AG04449 (cell line): ENCODE measurements at regions not wholly inside any gene's neighbourhood (a gene's known extent, or its start where the extent isn't known, plus 50 kb on each side); places are given as distances from the start of the nearest gene placed in this dataset.
"Not testable (repeated sequence)": the region's sequence is repeated elsewhere in the genome, so short reads cannot be mapped to it uniquely, and the experiment has no call there.

Experiments used
- CTCF ChIA-PET: fragments of 350-600 bp; formaldehyde crosslinking; extraction: SDS; loops from one replicate; lab custom pipeline; 2021; ENCODE audit warnings: antibody characterized with exemption; lab: Yijun Ruan, JAX
- POLR2A ChIA-PET: fragments of 400-600, 350-600 bp; formaldehyde crosslinking; extraction: SDS; loops from one replicate; lab custom pipeline; 2020; ENCODE audit warnings: antibody characterized with exemption, inconsistent platforms; lab: Yijun Ruan, JAX
- DNase-seq: peaks from one replicate; pipeline ENCODE4 v3.0.0-alpha.2; 2010; ENCODE audit warnings: low read depth, low spot score
- H3K4me3 ChIP-seq: 2 replicates; pipeline ENCODE4 v1.5.1; 2011; ENCODE audit warnings: low read depth, mild to moderate bottlenecking, control low read depth, low read length
- TF ChIP-seq, protein P1 (sequence below): IDR thresholded peaks from one replicate; pipeline ENCODE4 v1.5.1; 2011; ENCODE audit warnings: mild to moderate bottlenecking, moderate library complexity, low read length, control low read depth, inconsistent platforms; ENCODE audit not compliant: insufficient read depth; ENCODE audit errors: missing control alignments

DNA sequence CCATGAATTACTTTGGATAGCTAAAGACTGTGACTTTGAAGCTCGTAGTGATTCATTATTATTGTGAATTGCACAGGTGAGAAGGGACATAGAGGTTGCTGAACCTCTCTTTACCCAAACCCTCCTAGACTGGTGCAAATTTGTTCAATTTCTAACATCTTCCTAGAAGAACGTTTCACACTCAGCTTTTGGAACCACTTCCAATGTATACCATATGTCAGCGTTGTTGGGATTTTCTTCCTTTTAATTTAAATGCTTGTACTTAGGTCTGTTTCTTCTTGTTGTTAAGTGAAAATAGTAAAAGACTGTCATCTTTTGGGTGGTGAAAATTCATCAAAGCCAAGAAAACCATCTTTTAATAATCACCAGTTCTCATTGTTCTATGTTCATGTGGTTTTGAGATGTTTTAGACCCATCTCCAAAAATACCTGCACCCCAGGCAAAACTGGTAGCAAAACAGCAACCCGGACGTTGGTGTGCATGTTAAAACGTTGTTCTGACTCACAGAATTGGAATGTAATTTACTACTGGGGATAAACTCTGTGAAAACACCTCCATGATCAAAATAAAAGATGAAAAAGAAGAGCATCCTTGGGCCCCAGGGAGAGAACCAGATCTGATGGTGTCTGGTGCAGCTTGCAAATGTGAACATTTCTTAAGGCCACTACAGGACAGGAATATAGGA lies 238.3 kb downstream of the NPR3 start:
- CTCF ChIA-PET = interaction anchor here (1.1 kb wide), 1 partner anchor 239 kb away, joined by 4 read pairs; no protein-coding TSS in a partner anchor
- no peak overlapping the region for H3K4me3 ChIP-seq
- TF ChIP-seq, protein P1, sequence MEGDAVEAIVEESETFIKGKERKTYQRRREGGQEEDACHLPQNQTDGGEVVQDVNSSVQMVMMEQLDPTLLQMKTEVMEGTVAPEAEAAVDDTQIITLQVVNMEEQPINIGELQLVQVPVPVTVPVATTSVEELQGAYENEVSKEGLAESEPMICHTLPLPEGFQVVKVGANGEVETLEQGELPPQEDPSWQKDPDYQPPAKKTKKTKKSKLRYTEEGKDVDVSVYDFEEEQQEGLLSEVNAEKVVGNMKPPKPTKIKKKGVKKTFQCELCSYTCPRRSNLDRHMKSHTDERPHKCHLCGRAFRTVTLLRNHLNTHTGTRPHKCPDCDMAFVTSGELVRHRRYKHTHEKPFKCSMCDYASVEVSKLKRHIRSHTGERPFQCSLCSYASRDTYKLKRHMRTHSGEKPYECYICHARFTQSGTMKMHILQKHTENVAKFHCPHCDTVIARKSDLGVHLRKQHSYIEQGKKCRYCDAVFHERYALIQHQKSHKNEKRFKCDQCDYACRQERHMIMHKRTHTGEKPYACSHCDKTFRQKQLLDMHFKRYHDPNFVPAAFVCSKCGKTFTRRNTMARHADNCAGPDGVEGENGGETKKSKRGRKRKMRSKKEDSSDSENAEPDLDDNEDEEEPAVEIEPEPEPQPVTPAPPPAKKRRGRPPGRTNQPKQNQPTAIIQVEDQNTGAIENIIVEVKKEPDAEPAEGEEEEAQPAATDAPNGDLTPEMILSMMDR = no peak
- DNase-seq = no peak
- POLR2A ChIA-PET = no interaction called here

DNA sequence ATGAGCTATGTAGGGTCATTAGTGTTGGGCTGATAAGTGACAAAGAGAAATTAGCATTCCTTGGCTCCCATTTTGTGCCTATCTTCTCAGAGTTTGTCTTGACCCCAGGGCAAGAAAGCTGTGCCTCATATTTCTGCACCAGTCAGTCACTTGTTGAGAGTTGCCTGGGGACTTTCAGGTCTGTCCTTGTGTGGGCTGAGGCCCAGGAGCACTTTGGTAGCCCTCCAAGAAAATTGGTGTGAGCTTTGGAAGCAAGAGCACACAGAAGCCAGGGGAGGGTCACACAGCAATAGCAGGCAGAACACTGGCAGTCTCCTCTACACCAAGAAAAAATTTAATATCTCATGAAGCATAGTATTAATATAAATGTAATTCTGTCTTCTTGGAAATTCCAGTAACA lies 239.9 kb downstream of the NPR3 start:
- H3K4me3 ChIP-seq = no peak overlapping the region
- ChIA-PET CTCF (interaction anchor here (1.1 kb wide), 1 partner anchor 8 kb away, joined by 7 read pairs; no protein-coding TSS in a partner anchor), POLR2A (no interaction called here)
- DNase-seq = no peak
- TF ChIP-seq, protein P1 = no peak

DNA sequence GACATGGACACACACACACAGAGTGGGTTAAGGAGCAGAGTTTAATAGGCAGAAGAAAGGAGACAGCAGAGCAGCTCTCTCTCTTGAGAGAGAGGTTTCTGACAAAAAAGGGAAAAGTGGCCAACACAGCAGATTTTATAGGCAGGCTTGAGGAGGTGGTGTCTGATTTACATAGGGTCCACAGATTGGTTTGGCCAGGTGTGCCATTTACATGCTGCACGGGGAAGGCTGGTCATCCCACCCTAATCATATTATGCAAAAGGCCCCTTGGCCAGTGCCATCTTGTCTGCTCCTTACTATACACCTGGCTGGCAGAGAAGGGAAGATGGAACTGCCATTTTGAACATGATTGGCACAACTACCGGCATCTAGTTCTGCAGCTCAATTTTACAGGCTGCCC lies 240.8 kb downstream of the NPR3 start:
- ChIA-PET CTCF (interaction anchor here (1.1 kb wide), 1 partner anchor 9 kb away, joined by 7 read pairs; no protein-coding TSS in a partner anchor), POLR2A (no interaction called here)
- TF ChIP-seq, protein P1 = no peak
- no peak for DNase-seq
- no peak overlapping the region for H3K4me3 ChIP-seq

DNA sequence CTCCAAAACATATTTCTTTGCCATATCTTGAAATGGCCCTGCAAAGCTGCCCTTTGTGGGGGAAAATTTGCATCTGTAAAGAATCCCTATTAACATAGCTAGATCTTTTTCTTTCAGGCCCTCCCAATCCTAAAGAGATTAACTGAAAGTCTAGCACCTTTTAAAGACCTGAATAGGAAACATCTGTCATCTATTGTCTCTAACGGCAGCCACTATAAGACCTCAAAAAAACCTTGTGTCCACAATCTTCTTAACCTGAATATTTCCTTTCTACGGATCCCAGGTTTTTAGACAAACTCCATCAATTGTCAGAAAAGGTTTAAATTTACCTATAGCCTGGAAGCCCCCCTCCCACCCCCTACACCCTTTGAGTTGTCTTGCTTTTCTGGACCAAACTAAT lies 241.3 kb downstream of the NPR3 start:
- POLR2A ChIA-PET, H3K4me3 ChIP-seq, DNase-seq: not testable (repeated sequence)
- CTCF ChIA-PET = interaction anchor here (0.6 kb wide), 1 partner anchor 470 kb away, joined by 3 read pairs; no protein-coding TSS in a partner anchor

DNA sequence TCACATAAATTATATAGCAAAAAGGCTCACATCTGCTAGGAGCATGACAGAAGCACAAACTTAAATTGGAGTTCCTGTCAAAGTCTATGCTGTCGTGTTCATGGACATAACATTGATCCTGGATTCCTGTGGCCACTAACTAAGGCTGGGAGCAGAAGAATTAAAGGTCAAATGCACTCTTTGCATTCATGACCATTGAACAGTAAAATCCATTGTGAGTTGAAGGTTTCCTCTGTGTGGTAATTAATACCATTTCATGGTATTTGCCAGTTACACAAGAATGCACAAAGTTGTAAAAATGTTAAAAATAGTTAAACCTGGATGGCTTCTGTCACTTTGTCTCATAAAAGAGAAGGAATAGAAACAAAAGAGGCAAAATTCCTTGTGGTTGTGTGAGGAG lies 242.6 kb downstream of the NPR3 start:
- TF ChIP-seq, protein P1 = no peak
- CTCF ChIA-PET = no interaction called here

DNA sequence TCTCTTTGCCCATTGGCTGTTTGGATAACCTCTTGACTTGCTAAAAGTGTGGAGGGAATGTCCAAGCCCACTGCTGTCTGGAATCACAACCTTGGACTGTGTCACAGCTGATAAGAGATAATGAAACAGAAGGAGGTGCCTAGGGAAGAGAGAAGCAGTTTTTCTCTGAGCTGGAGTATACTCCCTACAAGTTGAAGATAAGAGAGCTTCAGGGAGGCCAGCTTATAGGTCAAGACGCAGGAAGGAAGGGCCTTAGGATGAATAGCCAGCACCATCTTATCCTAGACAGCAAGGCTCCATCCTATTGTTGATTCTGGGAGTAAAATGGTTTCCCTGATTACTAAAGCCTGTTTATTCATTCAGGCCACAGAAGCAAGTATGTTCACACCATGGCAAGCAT lies 244.7 kb downstream of the NPR3 start:
- H3K4me3 ChIP-seq = no peak overlapping the region
- ChIA-PET CTCF (no interaction called here), POLR2A (no interaction called here)
- DNase-seq = no peak
- TF ChIP-seq, protein P1 = no peak

More for the DNA sequence above, 242.6 kb downstream of the NPR3 start:
- no peak for DNase-seq
- POLR2A ChIA-PET = no interaction called here
- no peak overlapping the region for H3K4me3 ChIP-seq
